Mesenchymal stem cell (in vitro differentiated cells and primary cell): ENCODE measurements at regions not wholly inside any gene's neighbourhood (a gene's known extent, or its start where the extent isn't known, plus 50 kb on each side); places are given as distances from the start of the nearest gene placed in this dataset.

Source experiments
- DNase-seq: peaks from one replicate; pipeline ENCODE4 v3.0.0-alpha.2; 2013
- H2AFZ ChIP-seq: one replicate; pipeline ENCODE4 v1.6.1; 2013; ENCODE audit warnings: low read depth, mild to moderate bottlenecking, control low read depth, inconsistent platforms, low read length, moderate library complexity
- H2AK5ac ChIP-seq: 2 replicates; pipeline ENCODE4 v1.6.1; 2013; ENCODE audit warnings: low read length, moderate library complexity, mild to moderate bottlenecking, inconsistent platforms; ENCODE audit not compliant: severe bottlenecking
- H2BK120ac ChIP-seq: one replicate; pipeline ENCODE4 v1.6.1; 2013; ENCODE audit warnings: low read depth, mild to moderate bottlenecking, inconsistent platforms, low read length, moderate library complexity
- H2BK12ac ChIP-seq, 2 experiments: one replicate each; pipeline ENCODE4 v1.6.1; 2013; ENCODE audit warnings: inconsistent platforms in 2 of 2, low read length in 2 of 2, mild to moderate bottlenecking in 2 of 2, moderate library complexity in 2 of 2, control low read depth in 1 of 2
- H2BK15ac ChIP-seq: one replicate; pipeline ENCODE4 v1.6.1; 2013; ENCODE audit warnings: mild to moderate bottlenecking, low read depth, inconsistent platforms; ENCODE audit not compliant: poor library complexity, severe bottlenecking
- H2BK5ac ChIP-seq: 2 replicates; pipeline ENCODE4 v1.6.1; 2013; ENCODE audit warnings: low read depth, mild to moderate bottlenecking, low read length, control low read depth, inconsistent platforms; ENCODE audit not compliant: poor library complexity, severe bottlenecking
- H3K14ac ChIP-seq, 2 experiments: one replicate each; pipeline ENCODE4 v1.6.1; 2013; ENCODE audit warnings: inconsistent platforms in 2 of 2, low read length in 2 of 2, control low read depth in 1 of 2, mild to moderate bottlenecking in 1 of 2, moderate library complexity in 1 of 2
- H3K18ac ChIP-seq, 2 experiments: one replicate each; pipeline ENCODE4 v1.6.1; 2013; ENCODE audit warnings: inconsistent platforms in 2 of 2, low read length in 2 of 2, control low read depth in 1 of 2, low read depth in 1 of 2, mild to moderate bottlenecking in 1 of 2
- H3K23ac ChIP-seq, 2 experiments: one replicate each; pipeline ENCODE4 v1.6.1; 2013; ENCODE audit warnings: inconsistent platforms in 2 of 2, low read length in 2 of 2, mild to moderate bottlenecking in 2 of 2, moderate library complexity in 2 of 2, control low read depth in 1 of 2
- H3K27ac ChIP-seq: 2 replicates; pipeline ENCODE4 v1.5.1; 2013; ENCODE audit warnings: mild to moderate bottlenecking, moderate library complexity, low read length, control low read depth, inconsistent platforms; ENCODE audit not compliant: poor library complexity, severe bottlenecking
- H3K27me3 ChIP-seq, 2 experiments: 2 replicates each; pipeline versions ENCODE4 v1.6.1 to v1.7.0; 2013; ENCODE audit warnings: low read length in 2 of 2, mild to moderate bottlenecking in 2 of 2, moderate library complexity in 2 of 2, control low read depth in 1 of 2, inconsistent platforms in 1 of 2; ENCODE audit not compliant: control insufficient read depth in 1 of 2, insufficient read depth in 1 of 2
- H3K36me3 ChIP-seq, 2 experiments: 2 replicates each; pipeline versions ENCODE4 v1.6.1 to v1.7.0; 2013; ENCODE audit warnings: low read length in 2 of 2, control low read depth in 1 of 2, inconsistent platforms in 1 of 2, low read depth in 1 of 2, mild to moderate bottlenecking in 1 of 2; ENCODE audit not compliant: insufficient read depth in 2 of 2, control insufficient read depth in 1 of 2
- H3K4ac ChIP-seq, 2 experiments: one replicate each; pipeline ENCODE4 v1.6.1; 2013; ENCODE audit warnings: inconsistent platforms in 2 of 2, low read length in 2 of 2, mild to moderate bottlenecking in 2 of 2, moderate library complexity in 2 of 2, control low read depth in 1 of 2, low read depth in 1 of 2
- H3K4me1 ChIP-seq: 2 replicates; pipeline ENCODE4 v1.6.1; 2013; ENCODE audit warnings: low read depth, low read length, control low read depth; ENCODE audit not compliant: control insufficient read depth, insufficient read depth
- H3K4me2 ChIP-seq: 2 replicates; pipeline ENCODE4 v1.6.1; 2013; ENCODE audit warnings: low read length, mild to moderate bottlenecking, inconsistent platforms; ENCODE audit not compliant: poor library complexity, severe bottlenecking
- H3K4me3 ChIP-seq, 2 experiments: 2 replicates each; pipeline versions ENCODE4 v1.5.1 to v1.7.0; 2013; ENCODE audit warnings: low read length in 2 of 2, mild to moderate bottlenecking in 2 of 2, control low read depth in 1 of 2, low read depth in 1 of 2; ENCODE audit not compliant: insufficient read depth in 1 of 2
- H3K79me1 ChIP-seq: replicated peaks from 2 replicates; pipeline ENCODE4 v1.6.1; 2013; ENCODE audit warnings: mild to moderate bottlenecking, control low read depth, low read length, inconsistent platforms; ENCODE audit not compliant: poor library complexity, severe bottlenecking
- H3K9ac ChIP-seq: 2 replicates; pipeline ENCODE4 v1.7.0; 2013; ENCODE audit warnings: mild to moderate bottlenecking, low read length, moderate library complexity
- H3K9me3 ChIP-seq: 2 replicates; pipeline ENCODE4 v1.7.0; 2013; ENCODE audit warnings: mild to moderate bottlenecking, low read length; ENCODE audit not compliant: control insufficient read depth
- H4K8ac ChIP-seq: one replicate; pipeline ENCODE4 v1.6.1; 2013; ENCODE audit warnings: inconsistent platforms, mild to moderate bottlenecking, low read length, moderate library complexity
- H4K91ac ChIP-seq: one replicate; pipeline ENCODE4 v1.6.1; 2013; ENCODE audit warnings: mild to moderate bottlenecking, low read length, inconsistent platforms
- WGBS: methylation state at CpG from one replicate; pipeline ENCODE4 v1.1.7; 2013; ENCODE audit warnings: mixed read lengths; 5-methylcytosine and 5-hydroxymethylcytosine counted together

- no peak overlapping the region for H3K9ac ChIP-seq
- no peaks in the 10 kb centered on the region for H3K36me3 ChIP-seq
- H3K4me3 ChIP-seq: no peak overlapping the region
- H4K91ac ChIP-seq: no peak overlapping the region
- no peaks in the 10 kb centered on the region for H3K27me3 ChIP-seq
- H2BK5ac ChIP-seq: no peak overlapping the region
- no peak overlapping the region for H4K8ac ChIP-seq
- no peak overlapping the region for H3K4ac ChIP-seq
- no peak overlapping the region for H3K23ac ChIP-seq
- 47% methylated on average over 2 of the region's 2 CpGs for WGBS
- H3K14ac ChIP-seq: no peak overlapping the region
- no peak overlapping the region for H3K4me2 ChIP-seq
- no peak overlapping the region for H2AFZ ChIP-seq
- no peak overlapping the region for H3K27ac ChIP-seq
- H3K18ac ChIP-seq: no peak overlapping the region
- no peak overlapping the region for H2BK12ac ChIP-seq
- DNase-seq: no peak
- H2BK15ac ChIP-seq: no peak overlapping the region
- H3K9me3 ChIP-seq: no peaks in the 10 kb centered on the region
- peaks cover 3% of the 10 kb centered on the region for H3K4me1 ChIP-seq
- H3K79me1 ChIP-seq: no peaks in the 10 kb centered on the region
- H2BK120ac ChIP-seq: no peak overlapping the region
- no peak overlapping the region for H2AK5ac ChIP-seq
Observed at GRCh38 chr6:98717988-98718387, 116.4 kb upstream of the POU3F2 start.

GRCh38 chr6:98724537-98724936 lies 109.8 kb upstream of the POU3F2 start:
- H2BK12ac ChIP-seq: no peak overlapping the region
- DNase-seq: no peak

GRCh38 chr6:98747273-98747672 lies 87.1 kb upstream of the POU3F2 start:
- H3K4me1 ChIP-seq: no peaks in the 10 kb centered on the region
- no peak overlapping the region for H2BK120ac ChIP-seq
- H2BK15ac ChIP-seq: no peak overlapping the region
- no peak overlapping the region for H3K18ac ChIP-seq
- no peak overlapping the region for H4K8ac ChIP-seq
- no peak overlapping the region for H3K14ac ChIP-seq
- no peak overlapping the region for H2AK5ac ChIP-seq
- peaks cover 4% of the 10 kb centered on the region for H3K9me3 ChIP-seq
- H3K4me3 ChIP-seq: no peak overlapping the region
- H3K27me3 ChIP-seq: no peaks in the 10 kb centered on the region
- no peak overlapping the region for H3K4me2 ChIP-seq
- no peak overlapping the region for H2AFZ ChIP-seq
- H3K9ac ChIP-seq: no peak overlapping the region
- no peak overlapping the region for H3K23ac ChIP-seq
- WGBS: 100% methylated on average over 1 of the region's 1 CpG
- H3K79me1 ChIP-seq: no peaks in the 10 kb centered on the region
- H3K27ac ChIP-seq: no peak overlapping the region
- no peak overlapping the region for H2BK5ac ChIP-seq
- no peak overlapping the region for H2BK12ac ChIP-seq
- H3K4ac ChIP-seq: no peak overlapping the region
- H4K91ac ChIP-seq: no peak overlapping the region
- H3K36me3 ChIP-seq: no peaks in the 10 kb centered on the region
- no peak for DNase-seq

More at GRCh38 chr6:98724537-98724936, 109.8 kb upstream of the POU3F2 start:
- Histone ChIP-seq H2BK15ac (no peak overlapping the region), H3K4me2 (no peak overlapping the region), H3K79me1 (no peaks in the 10 kb centered on the region), H2AK5ac (no peak overlapping the region), H3K4ac (no peak overlapping the region), H3K18ac (no peak overlapping the region), H2BK120ac (no peak overlapping the region), H3K23ac (no peak overlapping the region), H3K4me1 (no peaks in the 10 kb centered on the region), H3K27me3 (no peaks in the 10 kb centered on the region), H4K91ac (no peak overlapping the region), H3K4me3 (no peak overlapping the region), H3K36me3 (no peaks in the 10 kb centered on the region), H2BK5ac (no peak overlapping the region), H3K27ac (no peak overlapping the region), H3K9ac (no peak overlapping the region), H3K14ac (no peak overlapping the region), H4K8ac (no peak overlapping the region), H2AFZ (no peak overlapping the region), H3K9me3 (no peaks in the 10 kb centered on the region)

- no peaks in the 10 kb centered on the region for H3K4me1 ChIP-seq
- H3K23ac ChIP-seq: no peak overlapping the region
- no peak overlapping the region for H3K14ac ChIP-seq
- H2BK12ac ChIP-seq: no peak overlapping the region
- no peak overlapping the region for H2BK15ac ChIP-seq
- no peak overlapping the region for H2AFZ ChIP-seq
- H3K79me1 ChIP-seq: no peaks in the 10 kb centered on the region
- H3K4ac ChIP-seq: no peak overlapping the region
- H3K4me3 ChIP-seq: no peak overlapping the region
- no peak overlapping the region for H2BK5ac ChIP-seq
- no peak overlapping the region for H3K4me2 ChIP-seq
- peak; percentile 2 for DNase-seq
- peaks cover 4% of the 10 kb centered on the region for H3K9me3 ChIP-seq
- no peaks in the 10 kb centered on the region for H3K27me3 ChIP-seq
- H3K36me3 ChIP-seq: no peaks in the 10 kb centered on the region
- no peak overlapping the region for H3K9ac ChIP-seq
- WGBS: 38% methylated on average over 2 of the region's 3 CpGs
- no peak overlapping the region for H4K91ac ChIP-seq
- H2BK120ac ChIP-seq: no peak overlapping the region
- H3K18ac ChIP-seq: no peak overlapping the region
- no peak overlapping the region for H3K27ac ChIP-seq
- no peak overlapping the region for H4K8ac ChIP-seq
- no peak overlapping the region for H2AK5ac ChIP-seq
Observed at GRCh38 chr6:98747960-98748359, 86.4 kb upstream of the POU3F2 start.
